Endothelial cell (in vitro differentiated cells): ENCODE measurements at regions not wholly inside any gene's neighbourhood (a gene's known extent, or its start where the extent isn't known, plus 50 kb on each side); places are given as distances from the start of the nearest gene placed in this dataset.
"Not testable (repeated sequence)": the region's sequence is repeated elsewhere in the genome, so short reads cannot be mapped to it uniquely, and the experiment has no call there.

ENCODE experiments used
- DNase-seq: peaks from one replicate; pipeline ENCODE4 v3.0.0; 2021; ENCODE audit warnings: low spot score
- H3K27ac Mint-ChIP-seq: one replicate; pipeline ENCODE4 v1.8.0; 2021; ENCODE audit warnings: mixed read lengths, inconsistent platforms; ENCODE audit not compliant: unreplicated experiment
- H3K27me3 Mint-ChIP-seq: one replicate; pipeline ENCODE4 v1.8.0; 2021; ENCODE audit warnings: mild to moderate bottlenecking, moderate library complexity, mixed read lengths, inconsistent platforms; ENCODE audit not compliant: unreplicated experiment
- H3K36me3 Mint-ChIP-seq: one replicate; pipeline ENCODE4 v1.8.0; 2021; ENCODE audit warnings: mild to moderate bottlenecking, low read depth, mixed read lengths, inconsistent platforms; ENCODE audit not compliant: unreplicated experiment
- H3K4me1 Mint-ChIP-seq: one replicate; pipeline ENCODE4 v1.8.0; 2021; ENCODE audit warnings: mild to moderate bottlenecking, mixed read lengths, inconsistent platforms; ENCODE audit not compliant: unreplicated experiment
- H3K4me3 Mint-ChIP-seq: one replicate; pipeline ENCODE4 v1.8.0; 2021; ENCODE audit warnings: mild to moderate bottlenecking, mixed read lengths, inconsistent platforms; ENCODE audit not compliant: unreplicated experiment
- H3K9me3 Mint-ChIP-seq: one replicate; pipeline ENCODE4 v1.8.0; 2021; ENCODE audit warnings: mixed read lengths, inconsistent platforms; ENCODE audit not compliant: unreplicated experiment
- TF ChIP-seq, protein P1 (sequence below): fragments of 200-600 bp; sonication (generic); IDR thresholded peaks from one replicate; pipeline ENCODE4 v1.5.0; 2021; ENCODE audit warnings: antibody characterized with exemption; ENCODE audit not compliant: unreplicated experiment

- no peaks in the 10 kb centered on the region for H3K27me3 Mint-ChIP-seq
- no peak overlapping the region for H3K4me3 Mint-ChIP-seq
- no peak for DNase-seq
- TF ChIP-seq, protein P1, sequence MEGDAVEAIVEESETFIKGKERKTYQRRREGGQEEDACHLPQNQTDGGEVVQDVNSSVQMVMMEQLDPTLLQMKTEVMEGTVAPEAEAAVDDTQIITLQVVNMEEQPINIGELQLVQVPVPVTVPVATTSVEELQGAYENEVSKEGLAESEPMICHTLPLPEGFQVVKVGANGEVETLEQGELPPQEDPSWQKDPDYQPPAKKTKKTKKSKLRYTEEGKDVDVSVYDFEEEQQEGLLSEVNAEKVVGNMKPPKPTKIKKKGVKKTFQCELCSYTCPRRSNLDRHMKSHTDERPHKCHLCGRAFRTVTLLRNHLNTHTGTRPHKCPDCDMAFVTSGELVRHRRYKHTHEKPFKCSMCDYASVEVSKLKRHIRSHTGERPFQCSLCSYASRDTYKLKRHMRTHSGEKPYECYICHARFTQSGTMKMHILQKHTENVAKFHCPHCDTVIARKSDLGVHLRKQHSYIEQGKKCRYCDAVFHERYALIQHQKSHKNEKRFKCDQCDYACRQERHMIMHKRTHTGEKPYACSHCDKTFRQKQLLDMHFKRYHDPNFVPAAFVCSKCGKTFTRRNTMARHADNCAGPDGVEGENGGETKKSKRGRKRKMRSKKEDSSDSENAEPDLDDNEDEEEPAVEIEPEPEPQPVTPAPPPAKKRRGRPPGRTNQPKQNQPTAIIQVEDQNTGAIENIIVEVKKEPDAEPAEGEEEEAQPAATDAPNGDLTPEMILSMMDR: no peak
- no peak overlapping the region for H3K27ac Mint-ChIP-seq
- no peaks in the 10 kb centered on the region for H3K36me3 Mint-ChIP-seq
- H3K9me3 Mint-ChIP-seq: no peaks in the 10 kb centered on the region
- no peaks in the 10 kb centered on the region for H3K4me1 Mint-ChIP-seq
Observed at GRCh38 chr2:194822657-194823056, 834.4 kb upstream of the SLC39A10 start.

DNA sequence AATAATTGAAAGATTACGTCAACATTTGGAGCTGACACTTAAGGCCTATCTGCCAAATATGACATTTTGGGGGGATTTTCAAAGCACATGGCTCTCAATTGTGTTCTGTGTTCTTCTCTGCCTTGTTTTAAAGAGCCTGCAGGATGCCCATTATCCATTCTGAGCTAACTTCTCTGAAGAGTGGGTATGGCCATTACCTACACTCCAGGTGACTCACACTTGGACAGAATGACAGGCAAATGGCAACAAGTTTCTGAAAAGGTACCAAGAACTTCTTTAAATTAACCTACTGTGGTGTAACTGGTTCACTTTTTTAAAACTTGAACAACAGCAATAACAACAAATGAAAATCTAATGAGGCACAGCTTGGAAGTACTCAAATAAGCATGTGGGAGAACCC is 834.9 kb upstream of the SLC39A10 start:
- no peak for DNase-seq
- Mint-ChIP-seq H3K4me3 (no peak overlapping the region), H3K27ac (no peak overlapping the region), H3K36me3 (no peaks in the 10 kb centered on the region), H3K4me1 (no peaks in the 10 kb centered on the region), H3K9me3 (no peaks in the 10 kb centered on the region), H3K27me3 (no peaks in the 10 kb centered on the region)
- TF ChIP-seq, protein P1: no peak

- TF ChIP-seq, protein P1: no peak
- Mint-ChIP-seq H3K27me3 (no peaks in the 10 kb centered on the region), H3K4me1 (no peaks in the 10 kb centered on the region), H3K9me3 (no peaks in the 10 kb centered on the region), H3K36me3 (no peaks in the 10 kb centered on the region), H3K27ac (no peak overlapping the region), H3K4me3 (no peak overlapping the region)
- DNase-seq: no peak
Observed at GRCh38 chr2:194819367-194819766, 837.7 kb upstream of the SLC39A10 start.

GRCh38 chr2:194815475-194815874 is 841.6 kb upstream of the SLC39A10 start:
- Mint-ChIP-seq H3K27me3 (no peaks in the 10 kb centered on the region), H3K4me1 (no peaks in the 10 kb centered on the region), H3K4me3 (no peak overlapping the region), H3K9me3 (no peaks in the 10 kb centered on the region), H3K27ac (no peak overlapping the region), H3K36me3 (no peaks in the 10 kb centered on the region)
- no peak for DNase-seq
- TF ChIP-seq, protein P1: no peak

- Mint-ChIP-seq H3K4me3 (no peak overlapping the region), H3K27ac (no peak overlapping the region), H3K27me3 (no peaks in the 10 kb centered on the region), H3K9me3 (no peaks in the 10 kb centered on the region), H3K36me3 (no peaks in the 10 kb centered on the region), H3K4me1 (no peaks in the 10 kb centered on the region)
- TF ChIP-seq, protein P1: no peak
- no peak for DNase-seq
Observed at GRCh38 chr2:194802589-194802988, 854.4 kb upstream of the SLC39A10 start.

DNA sequence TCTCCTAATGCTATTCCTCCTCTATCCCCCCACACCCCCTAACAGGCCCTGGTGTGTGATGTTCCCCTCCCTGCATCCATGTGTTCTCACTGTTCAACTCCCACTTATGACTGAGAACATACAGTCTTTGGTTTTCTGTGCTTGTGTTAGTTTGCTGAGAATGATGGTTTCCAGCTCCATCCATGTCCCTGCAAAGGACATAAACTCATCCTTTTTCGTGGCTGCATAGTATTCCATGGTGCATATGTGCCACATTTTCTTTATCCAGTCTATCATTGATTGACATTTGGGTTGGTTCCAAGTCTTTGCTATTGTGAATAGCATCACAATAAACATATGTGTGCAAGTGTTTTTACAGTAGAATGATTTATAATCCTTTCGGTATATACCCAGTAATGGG is 870.0 kb upstream of the SLC39A10 start:
- not testable (repeated sequence) for H3K4me1 Mint-ChIP-seq, H3K4me3 Mint-ChIP-seq, H3K9me3 Mint-ChIP-seq, H3K27ac Mint-ChIP-seq, DNase-seq, H3K36me3 Mint-ChIP-seq, H3K27me3 Mint-ChIP-seq

GRCh38 chr2:194771394-194771793 is 885.6 kb upstream of the SLC39A10 start:
- not testable (repeated sequence) for H3K27me3 Mint-ChIP-seq, H3K27ac Mint-ChIP-seq, H3K4me1 Mint-ChIP-seq, DNase-seq, H3K36me3 Mint-ChIP-seq, H3K9me3 Mint-ChIP-seq, H3K4me3 Mint-ChIP-seq
